NCI-H1417 treated with DMSO at 0.1 percent for 48 hours (cell line): ENCODE measurements at regions not wholly inside any gene's neighbourhood (a gene's known extent, or its start where the extent isn't known, plus 50 kb on each side); places are given as distances from the start of the nearest gene placed in this dataset.
A peak's percentile ranks its signal among the peaks of the same experiment; 100 is the strongest.

Experiments
- DNase-seq: peaks from one replicate; lab custom pipeline; 2025; lab: John Stamatoyannopoulos, UW

DNA sequence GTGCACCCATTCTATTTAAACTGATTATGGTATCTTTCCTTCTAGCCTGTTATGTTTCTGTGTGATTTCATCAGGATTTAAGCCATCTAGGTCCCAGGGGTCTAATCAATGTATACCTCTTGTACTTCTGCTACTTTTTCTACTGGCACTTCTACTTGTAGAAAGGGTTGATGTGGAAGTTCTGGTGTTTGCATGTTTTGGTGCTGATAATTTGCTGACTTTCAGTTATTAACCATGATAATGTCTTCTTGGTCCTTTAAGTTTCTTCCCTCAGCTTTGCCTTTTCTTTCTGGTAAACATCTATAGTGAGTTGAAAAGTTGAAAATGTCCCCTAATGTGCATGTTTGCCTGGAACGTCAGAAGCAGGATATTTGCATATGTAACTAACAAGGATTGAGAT is 390.6 kb upstream of the MAP3K7 start:
- DNase-seq: no peak

DNA sequence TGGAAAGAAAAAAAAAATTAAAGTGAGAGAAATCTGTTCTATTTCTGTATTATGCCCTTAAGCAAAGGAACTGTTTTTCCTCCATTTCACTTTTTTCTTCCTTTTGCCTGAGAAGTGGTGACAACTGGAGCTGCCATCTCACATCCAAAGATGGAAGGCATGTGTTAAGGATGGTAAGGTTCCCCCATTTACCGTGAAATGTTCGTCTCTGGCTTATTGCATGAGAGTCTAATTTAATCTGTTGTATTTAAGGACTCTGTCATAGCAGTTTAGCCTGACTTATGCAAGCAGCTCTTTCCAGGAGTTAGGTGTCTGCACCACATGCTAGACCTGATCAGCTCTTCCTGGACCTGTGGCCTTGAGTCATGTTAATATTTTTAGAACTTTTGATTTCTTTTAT is 389.5 kb upstream of the MAP3K7 start:
- DNase-seq: no peak

DNA sequence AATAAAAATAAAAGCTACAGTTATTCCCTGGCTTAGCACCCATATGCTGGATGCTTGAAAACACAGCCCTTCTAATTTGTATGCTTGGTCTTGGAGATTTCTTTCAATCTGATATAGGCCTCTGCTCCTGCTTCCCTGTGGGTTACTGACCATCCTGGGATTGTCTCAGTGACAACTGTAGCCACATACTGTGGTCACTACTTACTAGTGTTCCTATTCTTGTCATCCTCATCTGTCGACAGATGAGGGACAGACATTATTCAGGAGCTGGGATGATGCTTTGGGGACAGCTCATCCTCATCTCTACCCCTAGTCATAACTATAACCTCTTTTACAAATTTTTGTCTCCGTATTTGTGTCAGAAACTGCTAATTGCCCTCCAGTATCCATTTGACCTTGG is 388.9 kb upstream of the MAP3K7 start:
- no peak for DNase-seq

DNA sequence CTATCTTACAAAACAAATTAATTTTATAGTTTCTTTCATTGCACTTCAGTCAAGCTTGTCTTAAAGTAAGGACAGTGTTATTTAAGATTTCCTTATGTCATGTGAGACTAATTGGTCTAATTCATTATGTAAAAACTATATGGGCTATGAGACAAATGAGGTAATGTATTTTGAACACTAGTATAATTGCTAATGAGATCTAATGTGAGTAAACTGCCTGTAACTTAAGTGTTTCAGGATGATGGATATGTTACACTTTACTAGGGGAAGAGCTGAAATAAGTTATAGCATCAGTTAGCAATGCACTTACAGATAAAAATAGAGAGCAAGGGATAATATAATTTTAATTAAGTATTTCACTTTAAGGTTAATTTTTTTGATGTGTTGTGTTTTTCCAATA is 386.3 kb upstream of the MAP3K7 start:
- DNase-seq: no peak

DNA sequence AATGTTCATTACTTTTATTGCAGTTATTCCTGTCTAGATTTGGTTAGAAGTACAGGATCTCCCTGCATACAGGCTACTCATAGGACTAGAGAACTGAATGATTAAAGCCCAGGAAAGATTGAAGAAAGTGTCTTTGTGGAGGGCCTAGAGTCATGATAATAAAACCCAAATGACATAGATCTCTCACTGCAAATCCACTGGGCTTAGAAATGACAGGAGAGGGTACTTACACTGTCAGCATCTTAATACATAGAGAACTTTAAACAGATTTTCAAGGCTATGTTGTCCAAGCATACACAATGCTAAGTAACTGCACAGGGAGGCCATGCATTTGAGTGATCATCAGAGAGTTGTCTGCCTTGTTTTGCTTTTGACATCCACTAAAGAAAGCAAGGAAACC is 383.8 kb upstream of the MAP3K7 start:
- no peak for DNase-seq

GRCh38 chr6:90967471-90967870 is 380.6 kb upstream of the MAP3K7 start:
- no peak for DNase-seq

GRCh38 chr6:90960324-90960723 is 373.5 kb upstream of the MAP3K7 start:
- no peak for DNase-seq

DNA sequence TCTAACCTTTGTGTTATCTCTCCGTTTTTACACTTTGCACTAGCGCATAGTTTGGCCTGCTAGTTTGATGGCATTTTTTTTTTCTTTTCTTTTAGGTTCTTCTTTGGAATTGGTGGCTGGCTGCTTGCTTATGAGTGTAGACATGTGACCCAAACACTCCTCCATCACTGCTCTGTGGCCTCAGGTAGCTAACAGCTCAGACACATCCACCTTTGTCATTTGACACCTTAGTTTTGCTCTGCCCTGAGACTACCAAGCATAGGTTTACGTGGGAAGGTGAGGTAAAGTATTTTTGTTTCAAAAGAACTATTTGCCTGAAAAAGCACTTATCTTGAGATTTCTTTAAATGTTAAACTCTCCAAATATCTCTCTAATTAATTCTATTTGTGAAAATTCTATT is 368.4 kb upstream of the MAP3K7 start:
- DNase-seq: no peak

GRCh38 chr6:90953405-90954161 is 366.7 kb upstream of the MAP3K7 start:
- DNase-seq: no peak

DNA sequence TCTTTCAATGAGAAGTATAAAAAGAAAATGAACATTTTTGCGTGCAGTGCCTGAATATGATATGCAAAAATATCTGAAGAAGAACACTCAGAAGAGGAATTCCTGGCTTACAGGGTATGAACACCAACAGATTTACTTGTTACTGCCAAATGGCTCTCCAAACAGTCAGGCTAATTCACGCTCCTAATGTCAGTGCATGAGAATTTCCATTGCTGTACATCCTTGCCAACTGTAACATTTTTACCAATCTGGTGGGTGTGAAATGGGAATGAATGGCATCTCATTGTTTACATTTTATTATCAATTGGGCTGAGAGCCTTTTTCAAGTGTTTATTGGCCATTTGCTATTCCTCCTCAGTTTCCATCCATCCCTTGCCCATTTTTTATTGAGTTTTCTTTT is 365.3 kb upstream of the MAP3K7 start:
- no peak for DNase-seq

GRCh38 chr6:90948540-90948939 is 361.7 kb upstream of the MAP3K7 start:
- no peak for DNase-seq

DNA sequence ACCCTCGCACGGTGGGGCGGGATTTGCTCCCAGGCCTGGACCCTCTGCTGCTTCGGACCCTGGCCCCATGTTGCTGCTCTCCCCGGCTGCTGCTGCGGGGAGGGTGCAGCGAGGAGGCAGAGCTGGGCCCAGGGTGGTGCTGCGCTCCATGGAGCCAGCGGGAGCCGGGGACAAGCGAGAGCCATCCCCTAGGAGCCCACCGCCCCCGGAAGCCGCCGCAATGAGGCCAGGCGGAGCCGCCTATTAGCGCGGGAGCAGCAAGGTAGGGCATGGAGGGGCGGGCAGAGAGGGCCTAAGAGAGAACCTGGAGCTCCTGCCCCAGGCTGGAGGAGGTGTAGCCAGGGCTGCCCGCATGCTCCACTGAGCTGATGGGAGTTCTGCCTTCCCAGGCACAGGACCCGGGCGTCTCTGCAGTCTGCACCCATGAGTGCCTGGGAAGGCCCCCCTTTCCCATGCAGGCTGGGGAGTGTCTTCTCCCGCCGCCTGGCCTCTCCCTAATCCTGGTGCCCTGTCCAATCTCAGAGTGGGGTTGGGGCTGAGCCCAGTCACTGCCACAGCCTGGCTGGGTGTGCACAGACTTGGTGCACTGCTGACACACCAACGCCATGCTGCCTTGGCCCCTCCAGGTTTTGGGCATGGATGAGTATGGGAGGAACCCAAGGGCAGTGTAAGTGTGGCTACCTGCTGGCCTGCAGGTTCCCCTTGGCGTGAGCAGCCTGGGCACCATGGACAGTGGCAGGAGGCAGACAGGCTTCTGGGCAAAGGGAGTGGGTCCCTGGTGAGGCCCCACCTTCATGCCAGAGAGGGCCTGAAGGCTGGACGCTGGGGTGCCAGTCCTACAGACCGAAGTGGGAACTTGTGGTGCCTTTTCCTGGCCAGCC is 360.6 kb upstream of the MAP3K7 start:
- DNase-seq: no peak

DNA sequence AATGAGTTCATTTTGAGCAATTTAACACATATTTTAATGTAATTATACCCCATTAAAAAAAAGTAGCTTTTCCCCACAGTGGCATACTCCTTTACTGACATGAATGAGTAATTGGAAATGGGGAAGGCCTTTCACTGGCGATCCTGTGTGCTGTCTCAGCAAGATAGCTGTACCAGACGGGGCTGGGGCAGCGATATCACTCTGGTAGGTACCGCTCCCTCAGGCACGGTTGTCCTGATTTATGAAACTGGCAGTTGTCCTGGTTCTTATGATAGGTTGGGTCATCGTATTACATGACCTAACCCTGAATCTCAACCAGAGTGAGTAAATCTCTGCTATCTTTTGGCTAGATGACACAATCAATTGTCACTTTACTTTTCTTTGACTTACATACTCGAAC is 355.0 kb upstream of the MAP3K7 start:
- DNase-seq: no peak

- peak; percentile 29 for DNase-seq
Observed at GRCh38 chr6:90940812-90941481, 354.1 kb upstream of the MAP3K7 start.

DNA sequence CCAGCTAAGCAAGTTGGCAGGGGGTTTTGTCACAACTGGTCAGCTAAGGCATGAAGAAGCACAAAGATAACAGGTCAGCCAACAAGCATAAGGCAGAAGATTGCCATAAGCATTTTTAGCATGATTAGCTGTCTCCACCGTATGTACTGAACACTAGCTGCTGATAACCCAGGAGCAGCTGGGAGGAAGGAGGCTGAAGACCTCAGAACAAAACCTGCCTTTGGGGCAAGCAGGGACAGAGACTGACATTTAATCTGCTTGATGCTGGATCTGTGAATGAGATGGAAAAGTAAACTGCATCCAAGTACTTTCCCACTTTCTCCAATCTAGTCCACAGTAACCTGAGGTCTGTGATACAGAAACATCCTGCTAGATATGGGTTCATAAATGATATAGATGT is 353.0 kb upstream of the MAP3K7 start:
- no peak for DNase-seq

GRCh38 chr6:90938122-90938521 is 351.2 kb upstream of the MAP3K7 start:
- no peak for DNase-seq

DNA sequence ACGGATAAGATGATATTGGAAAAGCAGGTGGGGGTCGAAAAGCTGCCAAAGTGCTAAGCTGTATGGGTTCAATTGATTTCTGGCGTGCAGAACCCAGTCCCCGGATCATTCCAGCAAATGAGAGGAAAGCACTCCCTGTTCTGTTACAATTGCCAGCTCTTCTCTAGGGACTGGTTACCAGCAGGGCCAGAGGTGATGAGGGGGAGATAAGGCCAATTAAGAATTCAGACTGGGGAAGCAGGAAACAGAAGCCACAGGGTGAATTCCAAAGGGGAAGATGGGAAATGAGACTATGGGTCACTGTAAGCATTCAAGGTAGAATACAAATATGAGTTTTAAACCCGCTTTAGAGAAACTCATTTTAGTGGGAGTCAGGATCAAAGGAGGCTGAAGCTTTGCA is 349.4 kb upstream of the MAP3K7 start:
- no peak for DNase-seq

GRCh38 chr6:90934966-90935365 is 348.1 kb upstream of the MAP3K7 start:
- no peak for DNase-seq

GRCh38 chr6:90934081-90934480 is 347.2 kb upstream of the MAP3K7 start:
- DNase-seq: no peak

- DNase-seq: no peak
Observed at GRCh38 chr6:90932351-90932750, 345.5 kb upstream of the MAP3K7 start.

DNA sequence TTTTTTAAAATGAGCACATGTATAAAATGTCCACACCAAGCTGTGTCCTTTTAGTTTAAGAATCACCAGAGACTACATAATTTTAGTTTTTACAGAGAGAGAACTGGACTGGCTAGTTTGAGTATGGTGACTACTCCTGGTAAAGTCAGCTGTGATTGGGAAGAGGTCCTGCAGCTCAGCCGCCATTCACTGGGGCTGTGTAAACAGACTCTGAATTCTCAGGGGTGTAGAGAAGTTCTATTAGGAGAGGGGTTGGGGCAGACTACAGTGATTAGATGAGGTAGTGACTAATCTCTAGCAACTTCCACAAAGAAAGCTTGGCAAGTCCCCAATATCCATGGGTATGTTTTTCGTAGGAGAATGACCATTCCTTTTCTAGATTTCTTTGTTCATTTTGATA is 341.2 kb upstream of the MAP3K7 start:
- no peak for DNase-seq

GRCh38 chr6:90925726-90926125 is 338.9 kb upstream of the MAP3K7 start:
- DNase-seq: no peak

- DNase-seq: no peak
Observed at GRCh38 chr6:90922325-90922724, 335.5 kb upstream of the MAP3K7 start.
